GM23338 (cell line): ENCODE measurements at regions not wholly inside any gene's neighbourhood (a gene's known extent, or its start where the extent isn't known, plus 50 kb on each side); places are given as distances from the start of the nearest gene placed in this dataset.

Experiments
- ATAC-seq: fragments of 200-7000 bp; cut with Tn5 transposase; 3 replicates; pipeline ENCODE4 v1.9.1; 2020
- DNase-seq: peaks from one replicate; pipeline ENCODE4 v3.0.0-alpha.2; 2015; ENCODE audit warnings: low spot score
- H2AFZ ChIP-seq: fragments of 200-600 bp; sonication (generic); 2 replicates; pipeline ENCODE4 v1.8.0; 2016; ENCODE audit warnings: antibody characterized with exemption, mild to moderate bottlenecking, moderate library complexity
- H3F3A ChIP-seq: fragments of 200-600 bp; sonication (generic); replicated peaks from 2 replicates; pipeline ENCODE4 v1.8.0; 2017; ENCODE audit warnings: antibody characterized with exemption, mixed run types, low read depth
- H3K27ac ChIP-seq: fragments of 200-600 bp; sonication (generic); 2 replicates; pipeline ENCODE4 v1.6.1; 2016; ENCODE audit warnings: low read depth
- H3K27me3 ChIP-seq: fragments of 200-600 bp; sonication (generic); 2 replicates; pipeline ENCODE4 v1.8.0; 2016; ENCODE audit warnings: mild to moderate bottlenecking, mixed run types, moderate library complexity; ENCODE audit not compliant: insufficient read depth
- H3K36me3 ChIP-seq: fragments of 200-600 bp; sonication (generic); 2 replicates; pipeline ENCODE4 v1.8.0; 2016; ENCODE audit warnings: mild to moderate bottlenecking; ENCODE audit not compliant: insufficient read depth
- H3K4me1 ChIP-seq: fragments of 200-600 bp; sonication (generic); 2 replicates; pipeline ENCODE4 v1.8.0; 2016; ENCODE audit warnings: mild to moderate bottlenecking, moderate library complexity; ENCODE audit not compliant: insufficient read depth
- H3K4me2 ChIP-seq: fragments of 200-600 bp; sonication (generic); 2 replicates; pipeline ENCODE4 v1.7.1; 2017; ENCODE audit warnings: mixed run types
- H3K4me3 ChIP-seq: fragments of 200-600 bp; sonication (generic); 2 replicates; pipeline ENCODE4 v1.6.1; 2016; ENCODE audit warnings: mixed run types
- H3K79me2 ChIP-seq: fragments of 200-600 bp; sonication (generic); replicated peaks from 2 replicates; pipeline ENCODE4 v1.8.0; 2017; ENCODE audit warnings: mild to moderate bottlenecking; ENCODE audit not compliant: insufficient read depth
- H3K9me2 ChIP-seq: fragments of 200-600 bp; sonication (generic); 2 replicates; pipeline ENCODE4 v1.8.0; 2017; ENCODE audit not compliant: insufficient read depth
- H4K20me1 ChIP-seq: fragments of 200-600 bp; sonication (generic); replicated peaks from 2 replicates; pipeline ENCODE4 v1.8.0; 2017; ENCODE audit warnings: mild to moderate bottlenecking; ENCODE audit not compliant: insufficient read depth
- H3K27ac Mint-ChIP-seq: 2 replicates; pipeline ENCODE4 v1.8.0; 2020; ENCODE audit warnings: inconsistent platforms, mild to moderate bottlenecking, moderate library complexity, mixed read lengths
- H3K27me3 Mint-ChIP-seq: 3 replicates; pipeline ENCODE4 v1.8.0; 2022; ENCODE audit warnings: low read depth, mild to moderate bottlenecking, moderate library complexity, mixed read lengths, inconsistent platforms; ENCODE audit not compliant: insufficient read depth, poor library complexity
- H3K36me3 Mint-ChIP-seq: 3 replicates; pipeline ENCODE4 v1.8.0; 2021; ENCODE audit warnings: low read depth, mild to moderate bottlenecking, inconsistent platforms, moderate library complexity, mixed read lengths
- H3K4me1 Mint-ChIP-seq: 3 replicates; pipeline ENCODE4 v1.8.0; 2020; ENCODE audit warnings: mild to moderate bottlenecking, inconsistent platforms, mixed read lengths
- H3K4me3 Mint-ChIP-seq: 3 replicates; pipeline ENCODE4 v1.8.0; 2021; ENCODE audit warnings: moderate library complexity, mild to moderate bottlenecking, inconsistent platforms, mixed read lengths
- H3K9me3 Mint-ChIP-seq: 3 replicates; pipeline ENCODE4 v1.8.0; 2020; ENCODE audit warnings: moderate library complexity, mild to moderate bottlenecking, inconsistent platforms, mixed read lengths
- CREB1 ChIP-seq: fragments of 250-450 bp; sonication (Bioruptor Pico); IDR thresholded peaks from 2 replicates; pipeline ENCODE4 v1.5.0; 2020; ENCODE audit warnings: low read depth, mild to moderate bottlenecking, moderate library complexity
- CTCF ChIP-seq, 2 experiments: fragments of 200-600 bp in 1 of 2; sonication (generic) in 1 of 2; conservative IDR thresholded peaks; 2 replicates each; pipeline versions ENCODE4 v1.5.1 to v1.6.1; 2016 to 2017; ENCODE audit warnings: antibody characterized with exemption in 2 of 2, low read depth in 2 of 2, mild to moderate bottlenecking in 2 of 2, moderate library complexity in 1 of 2
- EZH2 ChIP-seq: fragments of 200-600 bp; sonication (generic); IDR thresholded peaks from one replicate; pipeline ENCODE4 v1.8.0; 2017; ENCODE audit warnings: antibody characterized with exemption, mild to moderate bottlenecking, low read depth; ENCODE audit not compliant: unreplicated experiment
- EZH2phosphoT487 ChIP-seq: fragments of 200-600 bp; sonication (generic); IDR thresholded peaks from one replicate; pipeline ENCODE4 v1.8.1; 2018; ENCODE audit warnings: antibody characterized with exemption; ENCODE audit not compliant: unreplicated experiment
- JUNB ChIP-seq: IDR thresholded peaks from one replicate; pipeline ENCODE4 v1.6.1; 2016; ENCODE audit warnings: antibody characterized with exemption; ENCODE audit not compliant: unreplicated experiment
- NANOG ChIP-seq: IDR thresholded peaks from 2 replicates; pipeline ENCODE4 v1.6.1; 2016; ENCODE audit warnings: antibody characterized with exemption, borderline replicate concordance
- POLR2AphosphoS5 ChIP-seq: IDR thresholded peaks from 2 replicates; pipeline ENCODE4 v1.6.1; 2016; ENCODE audit warnings: antibody characterized with exemption, low read depth
- REST ChIP-seq: IDR thresholded peaks from one replicate; pipeline ENCODE4 v1.6.1; 2018; ENCODE audit warnings: antibody characterized with exemption; ENCODE audit not compliant: unreplicated experiment
- STAT1 ChIP-seq: IDR thresholded peaks from one replicate; pipeline ENCODE4 v1.6.1; 2016; ENCODE audit warnings: antibody characterized with exemption; ENCODE audit not compliant: unreplicated experiment
- ZNF114 ChIP-seq: fragments of 250-450 bp; sonication (Bioruptor Pico); IDR thresholded peaks from 2 replicates; pipeline ENCODE4 v1.5.0; 2020; ENCODE audit warnings: mild to moderate bottlenecking, moderate library complexity
- ZNF331 ChIP-seq: fragments of 250-450 bp; sonication (Bioruptor Pico); IDR thresholded peaks from 2 replicates; pipeline ENCODE4 v1.5.0; 2020; ENCODE audit warnings: low read depth, mild to moderate bottlenecking, moderate library complexity
- TF ChIP-seq, protein P1 (sequence below): IDR thresholded peaks from 2 replicates; pipeline ENCODE4 v1.6.1; 2016; ENCODE audit warnings: antibody characterized with exemption

GRCh38 chr1:29559056-29559455 is 322.7 kb downstream of the PTPRU start (continued):
- no peak for TF ChIP-seq REST

- Histone ChIP-seq H3K36me3 (no peaks in the 10 kb centered on the region), H3K27me3 (no peaks in the 10 kb centered on the region), H3K4me3 (no peak overlapping the region), H3K4me2 (no peak overlapping the region), H3K9me2 (0 out of 2 replicates have a peak, but pooled peaks cover 5% of the 10 kb centered on the region), H3K27ac (no peak overlapping the region), H3F3A (no peaks in the 10 kb centered on the region), H3K79me2 (no peaks in the 10 kb centered on the region), H4K20me1 (no peaks in the 10 kb centered on the region), H2AFZ (no peak overlapping the region), H3K4me1 (no peaks in the 10 kb centered on the region)
- Mint-ChIP-seq H3K36me3 (peaks cover 6% of the 10 kb centered on the region), H3K9me3 (peaks cover 11% of the 10 kb centered on the region), H3K4me1 (no peaks in the 10 kb centered on the region), H3K27ac (no peak overlapping the region), H3K27me3 (peaks cover 6% of the 10 kb centered on the region), H3K4me3 (no peak overlapping the region)
- no peak for TF ChIP-seq EZH2
- TF ChIP-seq STAT1 = no peak
- ATAC-seq (no peak), DNase-seq (no peak)
These were observed 321.6 kb downstream of the PTPRU start for GRCh38 chr1:29557701-29558600.

- no peaks in the 10 kb centered on the region for H3K36me3 Mint-ChIP-seq
- ATAC-seq = no peak
- TF ChIP-seq CTCF (conservative IDR thresholded peaks at IDR 0.05; ENCODE audit: low read depth in 2 of 2) (no peak), ZNF331 (CRISPR knock-in tag) (no peak), STAT1 (no peak), CREB1 (CRISPR knock-in tag) (no peak), ZNF114 (CRISPR knock-in tag) (no peak), EZH2 (no peak), POLR2AphosphoS5 (no peak), REST (no peak), EZH2phosphoT487 (no peak), NANOG (no peak), JUNB (no peak)
- TF ChIP-seq, protein P1, sequence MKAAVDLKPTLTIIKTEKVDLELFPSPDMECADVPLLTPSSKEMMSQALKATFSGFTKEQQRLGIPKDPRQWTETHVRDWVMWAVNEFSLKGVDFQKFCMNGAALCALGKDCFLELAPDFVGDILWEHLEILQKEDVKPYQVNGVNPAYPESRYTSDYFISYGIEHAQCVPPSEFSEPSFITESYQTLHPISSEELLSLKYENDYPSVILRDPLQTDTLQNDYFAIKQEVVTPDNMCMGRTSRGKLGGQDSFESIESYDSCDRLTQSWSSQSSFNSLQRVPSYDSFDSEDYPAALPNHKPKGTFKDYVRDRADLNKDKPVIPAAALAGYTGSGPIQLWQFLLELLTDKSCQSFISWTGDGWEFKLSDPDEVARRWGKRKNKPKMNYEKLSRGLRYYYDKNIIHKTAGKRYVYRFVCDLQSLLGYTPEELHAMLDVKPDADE = no peak
These were observed 320.7 kb downstream of the PTPRU start for GRCh38 chr1:29557066-29557465.

More at GRCh38 chr1:29557066-29557465, 320.7 kb downstream of the PTPRU start:
- no peak for DNase-seq
- Mint-ChIP-seq H3K4me3 (no peak overlapping the region), H3K27me3 (peaks cover 6% of the 10 kb centered on the region), H3K4me1 (no peaks in the 10 kb centered on the region), H3K27ac (no peak overlapping the region), H3K9me3 (0 out of 3 replicates have a peak, but pooled peaks cover 3% of the 10 kb centered on the region)
- H3K79me2 ChIP-seq = no peaks in the 10 kb centered on the region
- no peaks in the 10 kb centered on the region for H4K20me1 ChIP-seq
- H3K27me3 ChIP-seq = no peaks in the 10 kb centered on the region
- H3K4me3 ChIP-seq = no peak overlapping the region
- H3F3A ChIP-seq = no peaks in the 10 kb centered on the region
- no peak overlapping the region for H3K27ac ChIP-seq
- H3K4me2 ChIP-seq = no peak overlapping the region
- H3K4me1 ChIP-seq = no peaks in the 10 kb centered on the region
- H3K9me2 ChIP-seq = 0 out of 2 replicates have a peak, but pooled peaks cover 5% of the 10 kb centered on the region
- H2AFZ ChIP-seq = no peak overlapping the region
- no peaks in the 10 kb centered on the region for H3K36me3 ChIP-seq
